CD14-positive monocyte (primary cell): ENCODE measurements at regions not wholly inside any gene's neighbourhood (a gene's known extent, or its start where the extent isn't known, plus 50 kb on each side); places are given as distances from the start of the nearest gene placed in this dataset.

Source experiments
- DNase-seq, 3 donors: peaks; one replicate each; pipeline ENCODE4 v3.0.0-alpha.2; 2011 to 2022
- H2AFZ ChIP-seq: 2 replicates; pipeline ENCODE4 v1.6.0; 2012; ENCODE audit warnings: mild to moderate bottlenecking, low read depth, low read length, inconsistent platforms; ENCODE audit not compliant: insufficient read depth, poor library complexity, severe bottlenecking
- H3K27ac ChIP-seq, 2 donors: 1 replicate in 1 of 2; 2 replicates in 1 of 2; pipeline ENCODE4 v1.5.1; 2012 to 2013; ENCODE audit warnings: low read length in 2 of 2, control low read depth in 1 of 2, inconsistent platforms in 1 of 2, low read depth in 1 of 2, mild to moderate bottlenecking in 1 of 2
- H3K27me3 ChIP-seq, 2 donors: one replicate each; pipeline versions ENCODE4 v1.6.0 to v1.6.1; 2011 to 2013; ENCODE audit warnings: low read length in 2 of 2; ENCODE audit not compliant: control insufficient read depth in 2 of 2, insufficient read depth in 2 of 2
- H3K36me3 ChIP-seq, 2 donors: replicated peaks in 1 of 2; 1 replicate in 1 of 2; 2 replicates in 1 of 2; pipeline versions ENCODE4 v1.5.1 to v1.6.1; 2012 to 2013; ENCODE audit warnings: low read length in 2 of 2, control low read depth in 1 of 2, inconsistent platforms in 1 of 2, mild to moderate bottlenecking in 1 of 2; ENCODE audit not compliant: insufficient read depth in 2 of 2, control insufficient read depth in 1 of 2
- H3K4me1 ChIP-seq, 2 donors: 1 replicate in 1 of 2; 2 replicates in 1 of 2; pipeline versions ENCODE4 v1.5.1 to v1.6.1; 2012 to 2013; ENCODE audit warnings: low read length in 2 of 2, control low read depth in 1 of 2, inconsistent platforms in 1 of 2, mild to moderate bottlenecking in 1 of 2, moderate library complexity in 1 of 2; ENCODE audit not compliant: insufficient read depth in 2 of 2, control insufficient read depth in 1 of 2
- H3K4me2 ChIP-seq: replicated peaks from 2 replicates; pipeline ENCODE3; 2012; ENCODE audit warnings: low read length, moderate library complexity, mild to moderate bottlenecking; ENCODE audit not compliant: poor library complexity, severe bottlenecking; ENCODE audit errors: extremely low read depth
- H3K4me3 ChIP-seq, 3 experiments: fragments of 200-600 bp in 1 of 3; sonication (generic) in 1 of 3; replicated peaks in 1 of 3; 1 replicate in 2 of 3; 2 replicates in 1 of 3; pipeline ENCODE4 v1.5.1; 2011 to 2013; ENCODE audit warnings: low read length in 3 of 3, mild to moderate bottlenecking in 3 of 3, control low read depth in 2 of 3, low read depth in 2 of 3, inconsistent platforms in 1 of 3, moderate library complexity in 1 of 3
- H3K79me2 ChIP-seq: 2 replicates; pipeline ENCODE4 v1.6.0; 2012; ENCODE audit warnings: mild to moderate bottlenecking, control low read depth, inconsistent platforms, low read length, moderate library complexity; ENCODE audit not compliant: insufficient read depth
- H3K9ac ChIP-seq: 2 replicates; pipeline ENCODE4 v1.6.0; 2017; ENCODE audit warnings: low read length, mild to moderate bottlenecking; ENCODE audit not compliant: insufficient read depth, poor library complexity, severe bottlenecking
- H3K9me3 ChIP-seq, 2 donors: replicated peaks in 1 of 2; 1 replicate in 1 of 2; 2 replicates in 1 of 2; pipeline versions ENCODE4 v1.5.1 to v1.6.1; 2012 to 2013; ENCODE audit warnings: low read length in 2 of 2, control low read depth in 1 of 2; ENCODE audit not compliant: control insufficient read depth in 1 of 2, insufficient read depth in 1 of 2
- H4K20me1 ChIP-seq: 2 replicates; pipeline ENCODE4 v1.6.0; 2012; ENCODE audit warnings: mild to moderate bottlenecking, low read length, control low read depth, moderate library complexity; ENCODE audit not compliant: insufficient read depth
- H3K27ac Mint-ChIP-seq, 7 donors: one replicate each; pipeline ENCODE4 v1.8.0; 2020; ENCODE audit warnings: mild to moderate bottlenecking in 7 of 7, mixed read lengths in 7 of 7, moderate library complexity in 6 of 7, inconsistent platforms in 2 of 7
- H3K27me3 Mint-ChIP-seq, 3 donors: one replicate each; pipeline ENCODE4 v1.8.0; 2021 to 2022; ENCODE audit warnings: low read depth in 3 of 3, mild to moderate bottlenecking in 3 of 3, mixed read lengths in 3 of 3, moderate library complexity in 3 of 3, inconsistent platforms in 1 of 3
- H3K36me3 Mint-ChIP-seq, 2 donors: one replicate each; pipeline ENCODE4 v1.8.0; 2020; ENCODE audit warnings: mixed read lengths in 2 of 2, inconsistent platforms in 1 of 2, mild to moderate bottlenecking in 1 of 2
- H3K4me1 Mint-ChIP-seq: one replicate; pipeline ENCODE4 v1.8.0; 2020; ENCODE audit warnings: mild to moderate bottlenecking, mixed read lengths
- H3K4me3 Mint-ChIP-seq, 2 donors: one replicate each; pipeline ENCODE4 v1.8.0; 2020; ENCODE audit warnings: mild to moderate bottlenecking in 2 of 2, mixed read lengths in 2 of 2, moderate library complexity in 1 of 2
- H3K9me3 Mint-ChIP-seq, 7 donors: one replicate each; pipeline ENCODE4 v1.8.0; 2020 to 2022; ENCODE audit warnings: mixed read lengths in 7 of 7, mild to moderate bottlenecking in 6 of 7, moderate library complexity in 6 of 7, inconsistent platforms in 2 of 7
- WGBS: methylation state at CpG from one replicate; pipeline ENCODE4 v1.1.5; 2013; ENCODE audit warnings: missing lambda C conversion rate; ENCODE audit not compliant: insufficient coverage; 5-methylcytosine and 5-hydroxymethylcytosine counted together
- intact Hi-C, 2 donors: fragments of 100-400 bp; cut with micrococcal nuclease; formaldehyde crosslinking; loops; one replicate each; pipeline versions ENCODE4 v1.15.0 to v1.15.1; 2023
- TF ChIP-seq, protein P1 (sequence below): fragments of 200-600 bp; IDR thresholded peaks from one replicate; pipeline ENCODE4 v1.8.0; 2022; ENCODE audit warnings: antibody characterized with exemption, mild to moderate bottlenecking

DNA sequence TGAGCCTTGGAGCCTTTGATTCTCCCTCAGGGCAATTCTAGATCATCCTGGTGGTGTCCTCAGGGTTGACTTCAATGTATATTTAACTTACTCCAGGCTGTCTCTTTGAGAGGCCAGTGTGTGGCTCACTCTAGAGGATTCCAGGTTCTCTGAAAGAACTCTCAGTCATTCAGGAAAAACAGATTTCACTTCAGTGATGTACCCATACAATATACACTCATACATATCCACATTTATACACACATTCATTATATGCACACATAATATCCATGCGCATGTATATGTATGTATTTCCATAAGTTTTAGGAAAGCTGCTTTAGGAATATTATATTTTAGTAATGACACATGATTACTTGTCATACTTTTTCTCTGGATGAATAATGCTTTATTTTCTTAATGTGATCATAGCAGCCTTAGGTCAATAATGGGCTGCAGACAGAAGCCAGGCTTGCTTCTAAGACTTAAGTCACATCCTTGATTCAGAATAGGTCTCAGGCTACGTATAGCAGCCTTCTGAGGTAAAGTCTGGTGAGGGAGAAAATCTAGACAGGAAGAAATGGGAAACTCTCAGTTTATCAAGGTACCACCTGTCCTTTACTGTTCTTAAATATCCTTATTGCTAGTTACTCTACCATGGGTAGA, 397.0 kb downstream of the GPAT3 start:
- Histone ChIP-seq H3K27ac (no peak overlapping the region), H3K4me3 (no peak overlapping the region), H4K20me1 (no peaks in the 10 kb centered on the region), H3K27me3 (no peaks in the 10 kb centered on the region), H3K9ac (no peak overlapping the region), H3K4me1 (no peaks in the 10 kb centered on the region), H3K9me3 (no peaks in the 10 kb centered on the region), H3K36me3 (no peaks in the 10 kb centered on the region), H3K79me2 (no peaks in the 10 kb centered on the region), H3K4me2 (no peak overlapping the region), H2AFZ (no peak overlapping the region)
- no peaks in the 10 kb centered on the region for H3K4me1 Mint-ChIP-seq
- TF ChIP-seq, protein P1, sequence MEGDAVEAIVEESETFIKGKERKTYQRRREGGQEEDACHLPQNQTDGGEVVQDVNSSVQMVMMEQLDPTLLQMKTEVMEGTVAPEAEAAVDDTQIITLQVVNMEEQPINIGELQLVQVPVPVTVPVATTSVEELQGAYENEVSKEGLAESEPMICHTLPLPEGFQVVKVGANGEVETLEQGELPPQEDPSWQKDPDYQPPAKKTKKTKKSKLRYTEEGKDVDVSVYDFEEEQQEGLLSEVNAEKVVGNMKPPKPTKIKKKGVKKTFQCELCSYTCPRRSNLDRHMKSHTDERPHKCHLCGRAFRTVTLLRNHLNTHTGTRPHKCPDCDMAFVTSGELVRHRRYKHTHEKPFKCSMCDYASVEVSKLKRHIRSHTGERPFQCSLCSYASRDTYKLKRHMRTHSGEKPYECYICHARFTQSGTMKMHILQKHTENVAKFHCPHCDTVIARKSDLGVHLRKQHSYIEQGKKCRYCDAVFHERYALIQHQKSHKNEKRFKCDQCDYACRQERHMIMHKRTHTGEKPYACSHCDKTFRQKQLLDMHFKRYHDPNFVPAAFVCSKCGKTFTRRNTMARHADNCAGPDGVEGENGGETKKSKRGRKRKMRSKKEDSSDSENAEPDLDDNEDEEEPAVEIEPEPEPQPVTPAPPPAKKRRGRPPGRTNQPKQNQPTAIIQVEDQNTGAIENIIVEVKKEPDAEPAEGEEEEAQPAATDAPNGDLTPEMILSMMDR: no peak
- peaks cover 0 to 1% (median 0%) of the 10 kb centered on the region in 7 donors for H3K9me3 Mint-ChIP-seq
- intact Hi-C loops: no loop called here
- H3K36me3 Mint-ChIP-seq: no peaks in the 10 kb centered on the region
- H3K27ac Mint-ChIP-seq: no peak overlapping the region
- H3K27me3 Mint-ChIP-seq: peaks cover 0 to 3% (median 3%) of the 10 kb centered on the region in 3 donors
- WGBS: no CpG with 5 or more reads among the region's 2 CpGs
- no peak for DNase-seq
- no peak overlapping the region for H3K4me3 Mint-ChIP-seq

DNA sequence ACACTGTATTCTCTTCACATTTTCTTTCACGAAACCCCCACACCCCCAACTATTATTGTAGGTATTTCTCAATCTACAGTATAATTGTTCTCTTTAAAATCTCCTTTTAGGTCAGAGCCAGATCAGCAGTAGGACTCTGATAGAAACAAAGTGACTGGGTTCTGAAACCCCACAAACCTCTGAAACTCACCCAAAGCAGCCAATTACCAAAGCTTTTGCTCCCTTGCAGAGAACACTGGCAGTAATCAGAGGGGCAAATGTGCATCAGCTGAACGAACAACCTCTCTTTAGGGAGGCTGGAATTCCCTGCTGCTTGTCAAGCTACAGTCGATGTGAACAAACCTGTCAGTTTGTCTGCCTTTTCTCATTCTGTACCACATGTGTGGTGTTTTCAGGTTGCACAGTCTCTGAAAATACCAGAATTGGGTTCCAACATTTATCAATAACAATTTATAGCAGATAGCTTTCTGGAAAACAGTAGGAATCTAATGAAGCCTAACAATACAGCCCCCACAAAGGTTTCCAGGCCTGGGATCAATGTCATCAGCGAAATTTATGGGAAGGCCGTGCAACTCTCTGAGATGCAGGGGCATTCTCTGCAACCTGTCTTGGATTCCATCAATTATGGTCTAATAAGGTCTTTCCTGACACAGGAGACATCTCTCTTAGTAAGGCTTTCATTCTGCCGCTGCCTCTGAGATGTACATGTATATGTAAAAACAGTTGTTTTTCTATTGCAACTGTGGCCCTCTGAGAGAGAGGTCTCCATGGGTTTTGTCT, 395.9 kb downstream of the GPAT3 start:
- TF ChIP-seq, protein P1: no peak
- Mint-ChIP-seq H3K36me3 (no peaks in the 10 kb centered on the region), H3K9me3 (peaks cover 0 to 1% (median 0%) of the 10 kb centered on the region in 7 donors), H3K27me3 (peaks cover 0 to 3% (median under 1%) of the 10 kb centered on the region in 3 donors), H3K4me3 (no peak overlapping the region), H3K27ac (no peak overlapping the region), H3K4me1 (no peaks in the 10 kb centered on the region)
- Histone ChIP-seq H3K27me3 (no peaks in the 10 kb centered on the region), H3K9ac (no peak overlapping the region), H3K79me2 (no peaks in the 10 kb centered on the region), H3K4me2 (no peak overlapping the region), H3K36me3 (no peaks in the 10 kb centered on the region), H3K9me3 (no peaks in the 10 kb centered on the region), H3K27ac (no peak overlapping the region), H4K20me1 (no peaks in the 10 kb centered on the region), H2AFZ (no peak overlapping the region), H3K4me1 (no peaks in the 10 kb centered on the region), H3K4me3 (no peak overlapping the region)
- 94% methylated on average over 3 of the region's 6 CpGs for WGBS
- DNase-seq: no peak
- intact Hi-C loops: no loop called here
